AG04450 (cell line): ENCODE measurements at regions not wholly inside any gene's neighbourhood (a gene's known extent, or its start where the extent isn't known, plus 50 kb on each side); places are given as distances from the start of the nearest gene placed in this dataset.

Source experiments
- CTCF ChIA-PET: fragments of 300-600, 350-600 bp; formaldehyde crosslinking; extraction: SDS; loops from one replicate; lab custom pipeline; 2022; ENCODE audit warnings: antibody characterized with exemption, inconsistent platforms; lab: Charles Lee
- POLR2A ChIA-PET: fragments of 350-600 bp; formaldehyde crosslinking; extraction: SDS; loops from one replicate; lab custom pipeline; 2021; ENCODE audit warnings: antibody characterized with exemption, inconsistent platforms; lab: Yijun Ruan, JAX
- DNase-seq: peaks from one replicate; pipeline ENCODE4 v3.0.0-alpha.2; 2011; ENCODE audit warnings: low read depth, low spot score
- H3K27ac ChIP-seq: one replicate; pipeline ENCODE4 v1.5.1; 2012; ENCODE audit warnings: low read depth, low read length, control low read depth
- H3K27me3 ChIP-seq: one replicate; pipeline ENCODE4 v1.6.0; 2012; ENCODE audit warnings: low read length; ENCODE audit not compliant: control insufficient read depth, insufficient read depth
- H3K4me3 ChIP-seq: 2 replicates; pipeline ENCODE4 v1.5.1; 2011; ENCODE audit warnings: mild to moderate bottlenecking, low read depth, low read length, control low read depth
- H3K9me3 ChIP-seq: 2 replicates; pipeline ENCODE4 v1.5.1; 2012; ENCODE audit warnings: low read length; ENCODE audit not compliant: control insufficient read depth, insufficient read depth
- TF ChIP-seq, protein P1 (sequence below): IDR thresholded peaks from 2 replicates; pipeline ENCODE4 v1.5.1; 2011; ENCODE audit warnings: low read depth, low read length, control low read depth, inconsistent platforms

GRCh38 chr3:83770664-83771402 lies 1188.0 kb upstream of the CADM2 start:
- no peak for DNase-seq
- Histone ChIP-seq H3K27ac (no peak overlapping the region), H3K9me3 (peaks cover 10% of the 10 kb centered on the region), H3K4me3 (no peak overlapping the region), H3K27me3 (no peaks in the 10 kb centered on the region)
- TF ChIP-seq, protein P1, sequence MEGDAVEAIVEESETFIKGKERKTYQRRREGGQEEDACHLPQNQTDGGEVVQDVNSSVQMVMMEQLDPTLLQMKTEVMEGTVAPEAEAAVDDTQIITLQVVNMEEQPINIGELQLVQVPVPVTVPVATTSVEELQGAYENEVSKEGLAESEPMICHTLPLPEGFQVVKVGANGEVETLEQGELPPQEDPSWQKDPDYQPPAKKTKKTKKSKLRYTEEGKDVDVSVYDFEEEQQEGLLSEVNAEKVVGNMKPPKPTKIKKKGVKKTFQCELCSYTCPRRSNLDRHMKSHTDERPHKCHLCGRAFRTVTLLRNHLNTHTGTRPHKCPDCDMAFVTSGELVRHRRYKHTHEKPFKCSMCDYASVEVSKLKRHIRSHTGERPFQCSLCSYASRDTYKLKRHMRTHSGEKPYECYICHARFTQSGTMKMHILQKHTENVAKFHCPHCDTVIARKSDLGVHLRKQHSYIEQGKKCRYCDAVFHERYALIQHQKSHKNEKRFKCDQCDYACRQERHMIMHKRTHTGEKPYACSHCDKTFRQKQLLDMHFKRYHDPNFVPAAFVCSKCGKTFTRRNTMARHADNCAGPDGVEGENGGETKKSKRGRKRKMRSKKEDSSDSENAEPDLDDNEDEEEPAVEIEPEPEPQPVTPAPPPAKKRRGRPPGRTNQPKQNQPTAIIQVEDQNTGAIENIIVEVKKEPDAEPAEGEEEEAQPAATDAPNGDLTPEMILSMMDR: no peak
- ChIA-PET CTCF (no interaction called here), POLR2A (no interaction called here)

DNA sequence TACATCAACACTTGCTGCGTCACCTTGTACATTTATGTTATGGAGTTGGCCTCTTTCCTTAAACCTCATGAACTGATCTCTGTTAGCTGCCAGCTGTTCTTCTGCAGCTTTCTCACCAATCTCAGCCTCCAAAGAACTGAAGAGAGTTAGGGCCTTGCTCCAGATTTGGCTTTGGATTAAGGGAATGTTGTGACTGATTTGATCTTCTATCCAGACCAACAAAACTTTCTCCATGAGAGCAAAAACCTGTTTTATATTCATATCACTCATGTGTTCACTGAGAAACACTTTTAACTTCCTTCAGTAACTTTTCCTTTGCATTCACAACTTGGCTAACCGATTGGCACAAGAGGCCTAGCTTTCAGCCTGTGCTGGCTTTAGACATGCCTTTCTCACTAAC lies 1156.0 kb upstream of the CADM2 start:
- POLR2A ChIA-PET: no interaction called here

DNA sequence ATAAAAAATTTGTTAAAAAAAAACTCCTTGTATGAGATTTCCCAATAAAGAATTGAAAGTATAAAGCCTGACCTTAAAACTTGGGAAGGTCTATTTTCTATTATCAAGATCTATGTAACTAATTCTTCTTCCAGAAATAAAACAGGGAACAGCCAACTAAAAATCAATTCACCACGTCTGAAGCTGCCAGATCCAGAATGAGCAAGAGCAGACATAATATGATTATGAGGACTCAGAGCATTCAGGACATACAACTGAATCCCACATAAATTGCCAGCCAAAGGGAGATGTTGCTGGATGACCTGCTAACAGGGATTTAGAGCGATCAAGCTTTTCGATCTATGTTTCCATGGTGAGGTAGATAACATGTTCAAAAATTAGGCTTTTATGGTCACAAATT lies 1151.3 kb upstream of the CADM2 start:
- no peak overlapping the region for H3K27ac ChIP-seq
- H3K27me3 ChIP-seq: no peaks in the 10 kb centered on the region
- ChIA-PET CTCF (no interaction called here), POLR2A (no interaction called here)
- TF ChIP-seq, protein P1: no peak
- H3K9me3 ChIP-seq: no peaks in the 10 kb centered on the region
- no peak overlapping the region for H3K4me3 ChIP-seq
- no peak for DNase-seq

More for the DNA sequence above, 1156.0 kb upstream of the CADM2 start:
- no peaks in the 10 kb centered on the region for H3K9me3 ChIP-seq
- H3K27ac ChIP-seq: no peak overlapping the region
- no peak overlapping the region for H3K4me3 ChIP-seq
- CTCF ChIA-PET: no interaction called here
- no peak for DNase-seq
- H3K27me3 ChIP-seq: no peaks in the 10 kb centered on the region
- TF ChIP-seq, protein P1: no peak

GRCh38 chr3:83813176-83813575 lies 1145.6 kb upstream of the CADM2 start:
- DNase-seq: no peak
- Histone ChIP-seq H3K27me3 (no peaks in the 10 kb centered on the region), H3K27ac (no peak overlapping the region), H3K9me3 (peaks cover 6% of the 10 kb centered on the region; the same call in 1 of the 2 replicates), H3K4me3 (no peak overlapping the region)
- ChIA-PET CTCF (no interaction called here), POLR2A (no interaction called here)
- TF ChIP-seq, protein P1: no peak

DNA sequence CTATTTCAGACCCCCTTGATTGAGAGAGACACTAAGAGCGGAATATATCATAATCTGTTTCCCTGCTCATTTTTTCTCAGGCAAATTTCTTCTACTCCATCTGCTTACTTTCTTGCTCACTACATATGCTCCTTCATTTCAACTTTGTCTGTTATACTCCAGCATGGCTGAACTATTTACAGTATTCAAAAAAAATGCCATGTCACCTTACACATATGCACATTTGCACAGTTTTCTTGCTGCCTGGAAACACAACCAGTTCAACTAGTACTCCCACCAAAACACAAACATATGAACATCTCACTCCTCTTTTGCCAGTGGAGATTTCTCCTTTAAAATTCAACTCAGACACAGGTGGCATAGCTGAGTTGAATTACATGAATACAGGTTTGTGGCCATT lies 1142.1 kb upstream of the CADM2 start:
- TF ChIP-seq, protein P1: no peak
- POLR2A ChIA-PET: no interaction called here
- CTCF ChIA-PET: no interaction called here
- no peak overlapping the region for H3K27ac ChIP-seq
- H3K9me3 ChIP-seq: peaks cover 6% of the 10 kb centered on the region; the same call in 1 of the 2 replicates
- no peak overlapping the region for H3K4me3 ChIP-seq
- no peak for DNase-seq
- no peaks in the 10 kb centered on the region for H3K27me3 ChIP-seq
